ENCODE measurements at regions not wholly inside any gene's neighbourhood (a gene's known extent, or its start where the extent isn't known, plus 50 kb on each side); places are given as distances from the start of the nearest gene placed in this dataset.
"Not testable (repeated sequence)": the region's sequence is repeated elsewhere in the genome, so short reads cannot be mapped to it uniquely, and the experiment has no call there.

GRCh38 chr7:32648408-32649156 lies 153.3 kb downstream of the AVL9 start:
- no peak for DNase-seq (ENCODE audit: low spot score)

- not testable (repeated sequence) for DNase-seq (ENCODE audit: low spot score)
Observed at GRCh38 chr7:32645255-32645654, 150.0 kb downstream of the AVL9 start.

GRCh38 chr7:32643194-32643593 lies 147.9 kb downstream of the AVL9 start:
- no peak for DNase-seq (ENCODE audit: low spot score)

GRCh38 chr7:32639122-32639521 lies 143.8 kb downstream of the AVL9 start:
- no peak for DNase-seq (ENCODE audit: low spot score)

- DNase-seq (ENCODE audit: low spot score) = not testable (repeated sequence)
Observed at GRCh38 chr7:32638479-32639121, 143.3 kb downstream of the AVL9 start.
